Endodermal cell (in vitro differentiated cells): ENCODE measurements at regions not wholly inside any gene's neighbourhood (a gene's known extent, or its start where the extent isn't known, plus 50 kb on each side); places are given as distances from the start of the nearest gene placed in this dataset.

ENCODE experiments used
- DNase-seq: peaks from one replicate; pipeline ENCODE4 v3.0.0-alpha.2; 2017
- H3K27ac ChIP-seq: 2 replicates; pipeline ENCODE4 v1.5.1; 2013; ENCODE audit warnings: mild to moderate bottlenecking, low read depth, low read length, moderate library complexity
- H3K27me3 ChIP-seq: 2 replicates; pipeline ENCODE4 v1.6.1; 2013; ENCODE audit warnings: mild to moderate bottlenecking, low read length, moderate library complexity; ENCODE audit not compliant: insufficient read depth, control insufficient read depth, poor library complexity, severe bottlenecking
- H3K36me3 ChIP-seq: 2 replicates; pipeline ENCODE4 v1.7.0; 2013; ENCODE audit warnings: mild to moderate bottlenecking, low read length, moderate library complexity; ENCODE audit not compliant: control insufficient read depth, insufficient read depth
- H3K4me1 ChIP-seq: one replicate; pipeline ENCODE4 v1.7.0; 2013; ENCODE audit warnings: low read length; ENCODE audit not compliant: control insufficient read depth, insufficient read depth
- H3K4me3 ChIP-seq: 2 replicates; pipeline ENCODE4 v1.5.1; 2013; ENCODE audit warnings: mild to moderate bottlenecking, low read length, moderate library complexity
- H3K9ac ChIP-seq: 2 replicates; pipeline ENCODE4 v1.6.1; 2013; ENCODE audit warnings: mild to moderate bottlenecking, low read length, moderate library complexity; ENCODE audit not compliant: poor library complexity, severe bottlenecking; ENCODE audit errors: extremely low read depth
- H3K9me3 ChIP-seq: 2 replicates; pipeline ENCODE4 v1.6.1; 2013; ENCODE audit warnings: mild to moderate bottlenecking, low read length, moderate library complexity; ENCODE audit not compliant: control insufficient read depth
- H3K27ac Mint-ChIP-seq: 2 replicates; pipeline ENCODE4 v1.8.0; 2020; ENCODE audit warnings: mixed read lengths
- H3K27me3 Mint-ChIP-seq: 2 replicates; pipeline ENCODE4 v1.8.0; 2021; ENCODE audit warnings: mild to moderate bottlenecking, mixed read lengths; ENCODE audit not compliant: insufficient read depth
- H3K36me3 Mint-ChIP-seq: 2 replicates; pipeline ENCODE4 v1.8.0; 2020; ENCODE audit warnings: low read depth, mixed read lengths
- H3K4me1 Mint-ChIP-seq: 2 replicates; pipeline ENCODE4 v1.8.0; 2020; ENCODE audit warnings: mixed read lengths
- H3K4me3 Mint-ChIP-seq: 2 replicates; pipeline ENCODE4 v1.8.0; 2020; ENCODE audit warnings: mild to moderate bottlenecking, moderate library complexity, mixed read lengths
- H3K9me3 Mint-ChIP-seq: 2 replicates; pipeline ENCODE4 v1.8.0; 2020; ENCODE audit warnings: mild to moderate bottlenecking, mixed read lengths
- WGBS, 2 experiments: methylation state at CpG; one replicate each; pipeline versions ENCODE4 v1.1.5 to v1.1.7; 2013; ENCODE audit warnings: missing lambda C conversion rate in 2 of 2, mixed read lengths in 1 of 2; ENCODE audit not compliant: insufficient coverage in 1 of 2, insufficient read length in 1 of 2; 5-methylcytosine and 5-hydroxymethylcytosine counted together
- TF ChIP-seq, protein P1 (sequence below): fragments of 200-600 bp; sonication (generic); conservative IDR thresholded peaks from 2 replicates; pipeline ENCODE4 v1.5.0; 2021; ENCODE audit warnings: antibody characterized with exemption, mild to moderate bottlenecking

DNA sequence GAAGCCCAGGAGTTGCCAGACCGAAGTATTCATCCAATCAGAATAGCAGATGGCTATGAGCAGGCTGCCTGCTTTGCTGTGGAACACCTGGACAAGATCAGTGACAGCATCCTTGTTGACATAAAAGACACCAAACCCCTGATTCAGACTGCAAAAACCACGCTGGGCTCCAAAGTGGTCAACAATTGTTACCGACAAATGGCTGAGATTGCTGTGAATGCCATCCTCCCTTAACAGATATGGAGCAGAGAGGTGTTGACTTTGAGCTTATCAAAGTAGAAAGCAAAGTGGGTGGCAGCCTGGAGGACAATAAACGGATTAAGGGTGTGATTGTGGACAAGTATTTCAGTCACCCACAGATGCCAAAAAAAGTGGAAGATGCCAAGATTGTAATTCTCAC lies 250.3 kb upstream of the OBI1 start:
- Histone ChIP-seq H3K27me3 (no peaks in the 10 kb centered on the region), H3K36me3 (no peaks in the 10 kb centered on the region), H3K9ac (no peak overlapping the region), H3K4me3 (no peak overlapping the region), H3K9me3 (no peaks in the 10 kb centered on the region), H3K4me1 (peaks cover 4% of the 10 kb centered on the region), H3K27ac (no peak overlapping the region)
- H3K4me1 Mint-ChIP-seq = peaks cover 20% of the 10 kb centered on the region
- no peaks in the 10 kb centered on the region for H3K36me3 Mint-ChIP-seq
- no peak overlapping the region for H3K4me3 Mint-ChIP-seq
- DNase-seq = peak; percentile 61
- no peaks in the 10 kb centered on the region for H3K9me3 Mint-ChIP-seq
- WGBS, 2 experiments = 30 to 43% methylated on average over 3 to 4 of the region's 4 CpGs
- peaks cover 29% of the 10 kb centered on the region for H3K27me3 Mint-ChIP-seq
- no peak overlapping the region for H3K27ac Mint-ChIP-seq
- TF ChIP-seq, protein P1, sequence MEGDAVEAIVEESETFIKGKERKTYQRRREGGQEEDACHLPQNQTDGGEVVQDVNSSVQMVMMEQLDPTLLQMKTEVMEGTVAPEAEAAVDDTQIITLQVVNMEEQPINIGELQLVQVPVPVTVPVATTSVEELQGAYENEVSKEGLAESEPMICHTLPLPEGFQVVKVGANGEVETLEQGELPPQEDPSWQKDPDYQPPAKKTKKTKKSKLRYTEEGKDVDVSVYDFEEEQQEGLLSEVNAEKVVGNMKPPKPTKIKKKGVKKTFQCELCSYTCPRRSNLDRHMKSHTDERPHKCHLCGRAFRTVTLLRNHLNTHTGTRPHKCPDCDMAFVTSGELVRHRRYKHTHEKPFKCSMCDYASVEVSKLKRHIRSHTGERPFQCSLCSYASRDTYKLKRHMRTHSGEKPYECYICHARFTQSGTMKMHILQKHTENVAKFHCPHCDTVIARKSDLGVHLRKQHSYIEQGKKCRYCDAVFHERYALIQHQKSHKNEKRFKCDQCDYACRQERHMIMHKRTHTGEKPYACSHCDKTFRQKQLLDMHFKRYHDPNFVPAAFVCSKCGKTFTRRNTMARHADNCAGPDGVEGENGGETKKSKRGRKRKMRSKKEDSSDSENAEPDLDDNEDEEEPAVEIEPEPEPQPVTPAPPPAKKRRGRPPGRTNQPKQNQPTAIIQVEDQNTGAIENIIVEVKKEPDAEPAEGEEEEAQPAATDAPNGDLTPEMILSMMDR = no peak

GRCh38 chr13:78907006-78907405 lies 248.1 kb upstream of the OBI1 start:
- H3K4me3 Mint-ChIP-seq = no peak overlapping the region
- H3K27me3 ChIP-seq = no peaks in the 10 kb centered on the region
- H3K36me3 Mint-ChIP-seq = no peaks in the 10 kb centered on the region
- no peak overlapping the region for H3K27ac ChIP-seq
- no peaks in the 10 kb centered on the region for H3K9me3 ChIP-seq
- peaks cover 33% of the 10 kb centered on the region for H3K27me3 Mint-ChIP-seq
- H3K4me3 ChIP-seq = no peak overlapping the region
- H3K9me3 Mint-ChIP-seq = no peaks in the 10 kb centered on the region
- H3K4me1 ChIP-seq = peaks cover 4% of the 10 kb centered on the region
- TF ChIP-seq, protein P1 = no peak
- no peak overlapping the region for H3K27ac Mint-ChIP-seq
- H3K36me3 ChIP-seq = no peaks in the 10 kb centered on the region
- H3K9ac ChIP-seq = no peak overlapping the region
- DNase-seq = no peak
- 57 to 69% methylated on average over 4 to 5 of the region's 5 CpGs for WGBS, 2 experiments
- H3K4me1 Mint-ChIP-seq = peaks cover 20% of the 10 kb centered on the region

GRCh38 chr13:78897200-78897599 lies 238.2 kb upstream of the OBI1 start:
- H3K27ac Mint-ChIP-seq = no peak overlapping the region
- Histone ChIP-seq H3K4me1 (peaks cover 2% of the 10 kb centered on the region), H3K27ac (no peak overlapping the region), H3K9ac (no peak overlapping the region), H3K9me3 (no peaks in the 10 kb centered on the region), H3K4me3 (no peak overlapping the region), H3K36me3 (no peaks in the 10 kb centered on the region), H3K27me3 (no peaks in the 10 kb centered on the region)
- no peak overlapping the region for H3K4me3 Mint-ChIP-seq
- peaks cover 13% of the 10 kb centered on the region for H3K27me3 Mint-ChIP-seq
- no peak for DNase-seq
- TF ChIP-seq, protein P1 = no peak
- no peaks in the 10 kb centered on the region for H3K36me3 Mint-ChIP-seq
- H3K9me3 Mint-ChIP-seq = no peaks in the 10 kb centered on the region
- H3K4me1 Mint-ChIP-seq = peaks cover 2% of the 10 kb centered on the region
- WGBS, 2 experiments = 47% methylated on average over 2 of the region's 2 CpGs; no CpG with 5 or more reads in 1 of the 2 experiments
